Upper lobe of left lung (tissue), 6 donors: ENCODE measurements at regions not wholly inside any gene's neighbourhood (a gene's known extent, or its start where the extent isn't known, plus 50 kb on each side); places are given as distances from the start of the nearest gene placed in this dataset.
A peak's percentile ranks its signal among the peaks of the same experiment; 100 is the strongest.

Experiments used
- ATAC-seq, 2 donors: fragments of 200-7000 bp; cut with Tn5 transposase; one replicate each; pipeline ENCODE4 v1.9.1; 2022; ENCODE audit warnings: mild to moderate bottlenecking in 2 of 2, moderate library complexity in 2 of 2; ENCODE audit not compliant: low FRiP score in 2 of 2
- DNase-seq, 2 donors: peaks; one replicate each; pipeline ENCODE4 v3.0.0-alpha.2; 2019 to 2020
- H3K27ac ChIP-seq, 4 donors: fragments of 200-600 bp; sonication (generic); one replicate each; pipeline ENCODE4 v1.5.1; 2016 to 2019
- H3K27me3 ChIP-seq, 4 donors: fragments of 200-600 bp; sonication (generic); one replicate each; pipeline ENCODE4 v1.5.1; 2017 to 2019
- H3K36me3 ChIP-seq, 4 donors: fragments of 200-600 bp; sonication (generic); one replicate each; pipeline ENCODE4 v1.5.1; 2016 to 2019
- H3K4me1 ChIP-seq, 4 donors: fragments of 200-600 bp; sonication (generic); one replicate each; pipeline ENCODE4 v1.5.1; 2018 to 2019
- H3K4me3 ChIP-seq, 4 donors: fragments of 200-600 bp; sonication (generic); one replicate each; pipeline ENCODE4 v1.5.1; 2017 to 2019; ENCODE audit warnings: mild to moderate bottlenecking in 2 of 4, moderate library complexity in 1 of 4
- H3K9me3 ChIP-seq, 4 donors: fragments of 200-600 bp; sonication (generic); one replicate each; pipeline ENCODE4 v1.5.1; 2018 to 2019
- CTCF ChIP-seq, 6 experiments: fragments of 450-650 bp in 4 of 6; fragments of 200-600 bp in 2 of 6; sonication (generic) in 2 of 6; IDR thresholded peaks; one replicate each; pipeline ENCODE4 v1.5.1; 2016 to 2019; ENCODE audit warnings: antibody characterized with exemption in 6 of 6
- EP300 ChIP-seq, 4 donors: sonication (generic); formaldehyde crosslinking; IDR thresholded peaks; one replicate each; pipeline ENCODE4 v1.5.1; 2017; ENCODE audit warnings: antibody characterized with exemption in 4 of 4, control low read depth in 2 of 4
- POLR2A ChIP-seq, 4 donors: fragments of 450-650 bp; IDR thresholded peaks; one replicate each; pipeline ENCODE4 v1.5.1; 2016 to 2017; ENCODE audit warnings: antibody characterized with exemption in 4 of 4, mild to moderate bottlenecking in 2 of 4
- POLR2AphosphoS5 ChIP-seq, 2 donors: sonication (generic); formaldehyde crosslinking; IDR thresholded peaks; one replicate each; pipeline ENCODE4 v1.5.1; 2017; ENCODE audit warnings: antibody characterized with exemption in 2 of 2
- WGBS, 2 donors: methylation state at CpG; one replicate each; pipeline ENCODE4 v1.1.5; 2017 to 2018; 5-methylcytosine and 5-hydroxymethylcytosine counted together
- donor health status: DM: no; HTN: no; CAD: no; lungs with moderate emphysema.
- donor health status: DM: no; HTN: yes; CAD: no; lungs with severe emphysema.

GRCh38 chr3:154025007-154025406 lies 96.2 kb upstream of the ARHGEF26 start:
- DNase-seq (no peak), ATAC-seq (no peak)
- no peak overlapping the region for H3K27ac ChIP-seq
- H3K4me3 ChIP-seq: no peak overlapping the region
- TF ChIP-seq POLR2AphosphoS5 (IDR thresholded peaks at IDR 0.05) (no peak), POLR2A (IDR thresholded peaks at IDR 0.05) (no peak), EP300 (IDR thresholded peaks at IDR 0.05) (no peak), CTCF (IDR thresholded peaks at IDR 0.05) (no peak)
- H3K27me3 ChIP-seq: no peaks in the 10 kb centered on the region
- H3K9me3 ChIP-seq: no peaks in the 10 kb centered on the region
- H3K36me3 ChIP-seq: no peaks in the 10 kb centered on the region
- H3K4me1 ChIP-seq: no peaks in the 10 kb centered on the region
- WGBS, 2 donors: 85 to 95% methylated on average over 2 of the region's 2 CpGs

- Histone ChIP-seq H3K4me3 (no peak overlapping the region), H3K27me3 (no peaks in the 10 kb centered on the region), H3K4me1 (no peaks in the 10 kb centered on the region), H3K27ac (no peak overlapping the region), H3K36me3 (no peaks in the 10 kb centered on the region), H3K9me3 (no peaks in the 10 kb centered on the region)
- no peak for DNase-seq
- WGBS, 2 donors: 53 to 66% methylated on average over 4 of the region's 4 CpGs
- ATAC-seq: no peak
- TF ChIP-seq POLR2AphosphoS5 (IDR thresholded peaks at IDR 0.05) (no peak), POLR2A (IDR thresholded peaks at IDR 0.05) (no peak), EP300 (IDR thresholded peaks at IDR 0.05) (no peak), CTCF (IDR thresholded peaks at IDR 0.05) (no peak)
Measured at GRCh38 chr3:154029926-154030325, 91.3 kb upstream of the ARHGEF26 start.

- 64 to 66% methylated on average over 2 of the region's 2 CpGs for WGBS, 2 donors
Measured at GRCh38 chr3:154034797-154035330, 86.3 kb upstream of the ARHGEF26 start.

GRCh38 chr3:154040283-154040682 lies 80.9 kb upstream of the ARHGEF26 start:
- Histone ChIP-seq H3K27me3 (no peaks in the 10 kb centered on the region), H3K9me3 (no peaks in the 10 kb centered on the region), H3K36me3 (no peaks in the 10 kb centered on the region), H3K4me1 (no peaks in the 10 kb centered on the region), H3K27ac (no peak overlapping the region), H3K4me3 (no peak overlapping the region)
- TF ChIP-seq POLR2AphosphoS5 (IDR thresholded peaks at IDR 0.05) (no peak), POLR2A (IDR thresholded peaks at IDR 0.05) (no peak), CTCF (IDR thresholded peaks at IDR 0.05) (peak in 3 of 6 experiments; percentile 31 to 45 (median 34)), EP300 (IDR thresholded peaks at IDR 0.05) (no peak)
- no peak for DNase-seq
- no peak for ATAC-seq

More at GRCh38 chr3:154034797-154035330, 86.3 kb upstream of the ARHGEF26 start:
- Histone ChIP-seq H3K27me3 (no peaks in the 10 kb centered on the region), H3K9me3 (no peaks in the 10 kb centered on the region), H3K27ac (no peak overlapping the region), H3K4me1 (no peaks in the 10 kb centered on the region), H3K36me3 (no peaks in the 10 kb centered on the region), H3K4me3 (no peak overlapping the region)
- ATAC-seq: no peak
- DNase-seq: no peak
- TF ChIP-seq POLR2AphosphoS5 (IDR thresholded peaks at IDR 0.05): no peak

GRCh38 chr3:154044671-154045070 lies 76.5 kb upstream of the ARHGEF26 start:
- TF ChIP-seq EP300 (IDR thresholded peaks at IDR 0.05) (no peak), POLR2A (IDR thresholded peaks at IDR 0.05) (no peak), POLR2AphosphoS5 (IDR thresholded peaks at IDR 0.05) (no peak)
- Histone ChIP-seq H3K9me3 (no peaks in the 10 kb centered on the region), H3K36me3 (no peaks in the 10 kb centered on the region), H3K27ac (no peak overlapping the region), H3K27me3 (no peaks in the 10 kb centered on the region), H3K4me3 (no peak overlapping the region), H3K4me1 (no peaks in the 10 kb centered on the region)
- DNase-seq: no peak
- ATAC-seq: no peak
- WGBS, 2 donors: 86 to 89% methylated on average over 2 of the region's 2 CpGs

GRCh38 chr3:154050216-154050615 lies 71.0 kb upstream of the ARHGEF26 start:
- Histone ChIP-seq H3K4me3 (no peak overlapping the region), H3K36me3 (no peaks in the 10 kb centered on the region), H3K27ac (no peak overlapping the region), H3K4me1 (no peaks in the 10 kb centered on the region), H3K9me3 (no peaks in the 10 kb centered on the region), H3K27me3 (no peaks in the 10 kb centered on the region)
- no peak for DNase-seq
- no peak for ATAC-seq
- TF ChIP-seq EP300 (IDR thresholded peaks at IDR 0.05) (no peak), CTCF (IDR thresholded peaks at IDR 0.05) (no peak), POLR2A (IDR thresholded peaks at IDR 0.05) (no peak), POLR2AphosphoS5 (IDR thresholded peaks at IDR 0.05) (no peak)
